HFF-Myc (cell line): ENCODE measurements at regions not wholly inside any gene's neighbourhood (a gene's known extent, or its start where the extent isn't known, plus 50 kb on each side); places are given as distances from the start of the nearest gene placed in this dataset.

Experiments
- DNase-seq: peaks from one replicate; pipeline ENCODE4 v3.0.0-alpha.2; 2011; ENCODE audit warnings: low read depth; ENCODE audit errors: extremely low read depth
- H3K4me3 ChIP-seq: replicated peaks from 2 replicates; pipeline ENCODE4 v1.5.1; 2011; ENCODE audit warnings: low read depth, mild to moderate bottlenecking, control low read depth, low read length
- CTCF ChIP-seq: IDR thresholded peaks from 2 replicates; pipeline ENCODE4 v1.5.1; 2012; ENCODE audit warnings: mild to moderate bottlenecking, low read depth, low read length, control low read depth; ENCODE audit errors: missing control alignments

GRCh38 chr4:129490516-129490915 is 394.6 kb downstream of the C4orf33 start:
- no peak overlapping the region for H3K4me3 ChIP-seq
- no peak for DNase-seq
- no peak for TF ChIP-seq CTCF

- no peak for TF ChIP-seq CTCF
- no peak for DNase-seq
- no peak overlapping the region for H3K4me3 ChIP-seq
These were observed 402.7 kb downstream of the C4orf33 start for GRCh38 chr4:129498626-129499025.

- no peak for TF ChIP-seq CTCF
- DNase-seq: no peak
These were observed 418.9 kb downstream of the C4orf33 start for GRCh38 chr4:129514852-129515251.

GRCh38 chr4:129515356-129515755 is 419.4 kb downstream of the C4orf33 start:
- TF ChIP-seq CTCF: no peak
- DNase-seq: no peak
- H3K4me3 ChIP-seq: no peak overlapping the region

More at GRCh38 chr4:129514852-129515251, 418.9 kb downstream of the C4orf33 start:
- H3K4me3 ChIP-seq: no peak overlapping the region

GRCh38 chr4:129526812-129527211 is 430.9 kb downstream of the C4orf33 start:
- TF ChIP-seq CTCF: no peak
- DNase-seq: no peak
- no peak overlapping the region for H3K4me3 ChIP-seq

GRCh38 chr4:129531253-129531652 is 435.3 kb downstream of the C4orf33 start:
- no peak for TF ChIP-seq CTCF
- H3K4me3 ChIP-seq: no peak overlapping the region
- no peak for DNase-seq

- DNase-seq: no peak
- TF ChIP-seq CTCF: no peak
- H3K4me3 ChIP-seq: no peak overlapping the region
These were observed 436.6 kb downstream of the C4orf33 start for GRCh38 chr4:129532573-129532972.
